ENCODE measurements at regions not wholly inside any gene's neighbourhood (a gene's known extent, or its start where the extent isn't known, plus 50 kb on each side); places are given as distances from the start of the nearest gene placed in this dataset.

- FAIRE-seq (no peak), DNase-seq (ENCODE audit: low read depth in 1 of 2, low spot score in 2 of 2) (no peak)
- no peak for TF ChIP-seq TAF7 (optimal IDR thresholded peaks at IDR 0.05; ENCODE audit: borderline replicate concordance, low read depth, low read length)
- TF ChIP-seq MAFK (IDR thresholded peaks at IDR 0.05; ENCODE audit: low read depth, low read length) = no peak
- TF ChIP-seq CBX8 (IDR thresholded peaks at IDR 0.05; ENCODE audit: borderline replicate concordance, low read depth, low read length) = no peak
- no peak for TF ChIP-seq CREB1 (IDR thresholded peaks at IDR 0.05)
- no peak for TF ChIP-seq RNF2 (IDR thresholded peaks at IDR 0.05; ENCODE audit: borderline replicate concordance, low read depth, low read length, missing control alignments, poor library complexity, severe bottlenecking)
- TF ChIP-seq SIN3A (conservative IDR thresholded peaks at IDR 0.05 in 1 of 2, IDR thresholded peaks at IDR 0.05 in 1 of 2; ENCODE audit: low read depth in 1 of 2, low read length in 2 of 2) = no peak
- no peak for TF ChIP-seq SP4 (IDR thresholded peaks at IDR 0.05; ENCODE audit: low read length)
- no peak for TF ChIP-seq EP300 (IDR thresholded peaks at IDR 0.05; ENCODE audit: borderline replicate concordance in 1 of 2, low read depth in 2 of 2, low read length in 2 of 2)
- no peak for TF ChIP-seq POLR2AphosphoS5 (IDR thresholded peaks at IDR 0.05; ENCODE audit: low read depth, low read length)
- TF ChIP-seq CHD2 (IDR thresholded peaks at IDR 0.05; ENCODE audit: low read length) = no peak
- no peak for TF ChIP-seq KDM4A (IDR thresholded peaks at IDR 0.05; ENCODE audit: low read depth, low read length, severe bottlenecking)
- no peak for TF ChIP-seq SP2 (IDR thresholded peaks at IDR 0.05; ENCODE audit: low read length)
Measured at GRCh38 chr20:61162451-61162850, 89.6 kb upstream of the CDH4 start.

More at GRCh38 chr20:61162451-61162850, 89.6 kb upstream of the CDH4 start:
- Histone ChIP-seq H3K9me3 (ENCODE audit: insufficient read depth in 2 of 2, low read depth in 1 of 2, low read length in 1 of 2) (no peaks in the 10 kb centered on the region), H2BK20ac (ENCODE audit: low read length) (no peak overlapping the region), H3K27ac (ENCODE audit: low read depth, low read length) (no peak overlapping the region), H2AK5ac (ENCODE audit: low read depth, low read length) (no peak overlapping the region), H3K79me2 (ENCODE audit: control insufficient read depth in 1 of 2, insufficient read depth in 2 of 2, low read length in 2 of 2) (no peaks in the 10 kb centered on the region), H3K27me3 (replicated peaks in 1 of 4; ENCODE audit: control insufficient read depth in 3 of 4, extremely low read depth in 1 of 4, insufficient read depth in 3 of 4, low read length in 3 of 4) (peaks cover 0 to 2% (median 1%) of the 10 kb centered on the region in 4 experiments; a peak in 4 of 7 replicates), H3K4ac (replicated peaks; ENCODE audit: insufficient read length, low read depth, low read length) (no peak overlapping the region), H4K91ac (replicated peaks; ENCODE audit: insufficient read length, low read length) (no peak overlapping the region), H3K23me2 (ENCODE audit: low read depth, low read length) (no peaks in the 10 kb centered on the region), H3K4me3 (ENCODE audit: extremely low read depth in 1 of 4, insufficient read depth in 2 of 4, low read depth in 3 of 4, low read length in 4 of 4) (no peak overlapping the region), H3K56ac (replicated peaks; ENCODE audit: insufficient read length, low read depth, low read length) (no peak overlapping the region), H3K4me1 (replicated peaks in 1 of 4; ENCODE audit: control insufficient read depth in 3 of 4, insufficient read depth in 4 of 4, low read length in 3 of 4) (no peaks in the 10 kb centered on the region), H3K79me1 (ENCODE audit: low read depth, low read length) (no peaks in the 10 kb centered on the region), H3K18ac (ENCODE audit: extremely low read depth, low read length) (no peak overlapping the region), H2BK12ac (ENCODE audit: low read depth, low read length) (no peak overlapping the region), H3K14ac (ENCODE audit: insufficient read length) (no peak overlapping the region), H4K8ac (ENCODE audit: extremely low read depth, insufficient read depth, low read length) (no peak overlapping the region), H4K5ac (ENCODE audit: insufficient read length, low read depth, low read length) (no peak overlapping the region), H2AFZ (ENCODE audit: low read length) (no peak overlapping the region), H3K4me2 (ENCODE audit: insufficient read depth in 1 of 2, low read depth in 2 of 2, low read length in 2 of 2) (no peak overlapping the region), H3K36me3 (ENCODE audit: control insufficient read depth in 2 of 4, insufficient read depth in 4 of 4, low read length in 3 of 4) (no peaks in the 10 kb centered on the region), H2BK15ac (ENCODE audit: low read length) (no peak overlapping the region), H3K9ac (replicated peaks in 1 of 4; ENCODE audit: extremely low read depth in 1 of 4, low read depth in 3 of 4, low read length in 3 of 4) (no peak overlapping the region), H3K23ac (ENCODE audit: insufficient read length) (no peak overlapping the region), H2BK120ac (replicated peaks; ENCODE audit: low read depth, low read length) (no peak overlapping the region), H4K20me1 (replicated peaks in 1 of 2; ENCODE audit: control insufficient read depth in 1 of 2, insufficient read depth in 2 of 2, low read length in 2 of 2) (no peaks in the 10 kb centered on the region), H2BK5ac (ENCODE audit: low read depth, low read length) (no peak overlapping the region)
- POLR2A ChIA-PET (ENCODE audit: partially characterized antibody) = no interaction called here
- WGBS, 2 experiments (ENCODE audit: extremely low coverage in 1 of 2, insufficient coverage in 1 of 2, insufficient read length in 1 of 2, insufficient replicate concordance in 2 of 2, low coverage in 1 of 2, low lambda C conversion rate in 2 of 2, missing lambda C conversion rate in 1 of 2) = 98% methylated on average over 12 of the region's 12 CpGs; no CpG with 5 or more reads in 1 of the 2 experiments
- CTCF ChIA-PET (ENCODE audit: partially characterized antibody) = interaction anchor here (0.8 to 1.3 kb wide), 2 partner anchors 8 to 67 kb away, joined by 3 to 4 read pairs; no protein-coding TSS in a partner anchor

All from H1 (cell line).